AG09309 (cell line): ENCODE measurements at regions not wholly inside any gene's neighbourhood (a gene's known extent, or its start where the extent isn't known, plus 50 kb on each side); places are given as distances from the start of the nearest gene placed in this dataset.

ENCODE experiments used
- DNase-seq: peaks from one replicate; pipeline ENCODE4 v3.0.0-alpha.2; 2010; ENCODE audit warnings: low read depth
- H3K4me3 ChIP-seq: 2 replicates; pipeline ENCODE4 v1.5.1; 2011; ENCODE audit warnings: mild to moderate bottlenecking, low read depth, low read length, moderate library complexity; ENCODE audit not compliant: control insufficient read depth
- TF ChIP-seq, protein P1 (sequence below): IDR thresholded peaks from 2 replicates; pipeline ENCODE4 v1.5.1; 2011; ENCODE audit warnings: mild to moderate bottlenecking, low read depth, low read length, inconsistent platforms; ENCODE audit not compliant: insufficient read depth, control insufficient read depth; ENCODE audit errors: missing control alignments

DNA sequence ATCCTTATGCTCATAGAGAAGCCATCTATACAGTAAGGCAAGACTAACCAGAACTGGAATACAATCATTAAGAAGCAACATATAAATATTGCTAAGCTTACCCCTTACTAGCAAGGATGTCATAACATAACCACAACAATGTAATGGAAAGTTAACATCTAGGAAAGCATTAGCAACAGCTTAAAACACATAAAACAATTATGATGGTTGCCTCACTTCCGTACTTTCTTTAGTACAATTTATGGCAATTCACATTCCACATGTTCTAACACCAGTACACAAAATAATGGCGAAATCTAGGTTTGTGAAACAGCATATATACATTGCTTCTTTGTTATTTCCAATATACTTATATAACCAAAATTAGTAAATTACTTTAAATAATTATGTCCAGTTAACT lies 195.0 kb downstream of the AHR start:
- H3K4me3 ChIP-seq = no peak overlapping the region
- TF ChIP-seq, protein P1, sequence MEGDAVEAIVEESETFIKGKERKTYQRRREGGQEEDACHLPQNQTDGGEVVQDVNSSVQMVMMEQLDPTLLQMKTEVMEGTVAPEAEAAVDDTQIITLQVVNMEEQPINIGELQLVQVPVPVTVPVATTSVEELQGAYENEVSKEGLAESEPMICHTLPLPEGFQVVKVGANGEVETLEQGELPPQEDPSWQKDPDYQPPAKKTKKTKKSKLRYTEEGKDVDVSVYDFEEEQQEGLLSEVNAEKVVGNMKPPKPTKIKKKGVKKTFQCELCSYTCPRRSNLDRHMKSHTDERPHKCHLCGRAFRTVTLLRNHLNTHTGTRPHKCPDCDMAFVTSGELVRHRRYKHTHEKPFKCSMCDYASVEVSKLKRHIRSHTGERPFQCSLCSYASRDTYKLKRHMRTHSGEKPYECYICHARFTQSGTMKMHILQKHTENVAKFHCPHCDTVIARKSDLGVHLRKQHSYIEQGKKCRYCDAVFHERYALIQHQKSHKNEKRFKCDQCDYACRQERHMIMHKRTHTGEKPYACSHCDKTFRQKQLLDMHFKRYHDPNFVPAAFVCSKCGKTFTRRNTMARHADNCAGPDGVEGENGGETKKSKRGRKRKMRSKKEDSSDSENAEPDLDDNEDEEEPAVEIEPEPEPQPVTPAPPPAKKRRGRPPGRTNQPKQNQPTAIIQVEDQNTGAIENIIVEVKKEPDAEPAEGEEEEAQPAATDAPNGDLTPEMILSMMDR = no peak
- DNase-seq = no peak

DNA sequence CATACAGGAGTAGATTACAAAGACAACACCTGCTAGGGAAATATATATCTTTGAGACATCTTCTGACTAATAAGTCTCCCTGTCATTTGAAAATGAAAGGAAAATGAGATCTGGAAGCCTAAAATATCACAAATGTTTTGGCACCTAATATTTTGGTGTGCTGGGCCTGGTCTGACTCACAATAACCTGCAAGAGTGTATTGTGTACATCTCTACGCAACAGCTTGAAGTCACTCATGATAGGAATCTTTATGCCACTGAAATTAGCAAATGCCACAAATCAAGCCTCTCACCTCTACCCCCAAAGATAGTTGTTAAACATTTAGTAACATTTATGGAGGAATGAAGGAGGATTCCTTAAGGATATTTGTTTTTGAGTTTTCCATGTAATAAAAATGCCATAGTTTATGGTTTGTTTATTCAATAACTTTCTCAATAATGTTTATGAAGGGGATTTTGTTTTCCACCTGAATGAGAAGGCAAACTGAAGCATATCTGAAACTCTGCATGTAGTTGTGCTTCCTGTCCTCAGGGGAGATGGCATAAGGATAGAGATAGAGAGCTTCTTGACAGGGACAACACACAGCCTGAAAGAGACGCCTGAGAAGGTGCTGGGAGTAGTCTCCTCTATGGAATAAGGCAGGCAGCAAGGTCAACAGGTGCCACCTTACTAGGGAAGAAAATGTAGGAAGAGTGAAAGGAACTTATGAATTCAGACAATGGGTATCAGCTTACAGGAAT lies 197.4 kb downstream of the AHR start:
- DNase-seq = no peak
- no peak overlapping the region for H3K4me3 ChIP-seq
- TF ChIP-seq, protein P1 = no peak

DNA sequence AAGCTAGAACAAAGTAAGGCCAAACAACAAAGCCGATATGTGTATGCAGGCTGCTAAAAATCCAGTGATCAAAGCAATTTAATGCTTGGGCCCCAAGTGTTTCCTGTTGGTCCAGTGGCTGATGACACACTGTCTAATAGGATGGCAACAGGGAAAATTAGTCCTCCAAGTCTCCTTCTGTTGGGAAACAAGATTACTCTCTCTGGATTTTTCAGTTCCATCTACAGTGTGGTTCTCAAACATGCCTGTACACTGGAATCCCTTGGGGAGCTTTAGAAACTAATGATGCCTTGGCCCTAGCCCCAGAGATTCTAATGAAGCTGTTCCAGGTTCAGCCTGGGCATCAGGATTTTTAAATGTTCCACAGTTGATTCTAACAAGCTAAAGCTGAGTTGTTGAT lies 198.7 kb downstream of the AHR start:
- no peak for DNase-seq
- no peak overlapping the region for H3K4me3 ChIP-seq
- TF ChIP-seq, protein P1 = no peak

DNA sequence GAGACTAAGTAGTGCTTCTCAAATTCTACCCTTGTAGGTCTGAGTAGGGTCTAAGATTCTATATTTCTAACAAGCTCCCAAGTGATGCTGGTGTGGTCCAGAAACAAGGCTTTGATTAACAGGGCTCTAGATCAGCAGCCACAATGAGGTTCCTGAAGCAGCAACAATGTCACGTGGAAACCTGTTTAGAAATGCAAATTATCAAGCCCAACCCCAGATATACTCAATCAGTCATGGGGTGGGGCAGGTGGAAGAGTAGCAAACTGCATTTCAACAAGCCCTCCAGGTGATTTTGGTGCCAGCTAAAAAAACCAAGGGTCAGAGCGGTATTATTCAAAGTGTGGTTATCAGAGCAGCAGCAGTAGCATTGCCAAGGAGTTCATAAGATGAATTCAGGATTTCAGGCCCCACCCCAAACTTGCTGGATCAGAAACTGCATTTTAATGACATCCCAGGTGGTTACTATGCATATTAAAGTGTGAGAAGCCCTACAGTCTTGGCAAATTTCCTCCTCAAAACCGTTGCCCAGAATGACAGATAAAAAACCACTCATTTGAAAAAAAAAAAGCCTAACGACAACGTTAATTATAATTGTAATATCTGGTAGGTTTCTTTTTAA lies 199.2 kb downstream of the AHR start:
- H3K4me3 ChIP-seq = no peak overlapping the region
- TF ChIP-seq, protein P1 = no peak
- DNase-seq = no peak

DNA sequence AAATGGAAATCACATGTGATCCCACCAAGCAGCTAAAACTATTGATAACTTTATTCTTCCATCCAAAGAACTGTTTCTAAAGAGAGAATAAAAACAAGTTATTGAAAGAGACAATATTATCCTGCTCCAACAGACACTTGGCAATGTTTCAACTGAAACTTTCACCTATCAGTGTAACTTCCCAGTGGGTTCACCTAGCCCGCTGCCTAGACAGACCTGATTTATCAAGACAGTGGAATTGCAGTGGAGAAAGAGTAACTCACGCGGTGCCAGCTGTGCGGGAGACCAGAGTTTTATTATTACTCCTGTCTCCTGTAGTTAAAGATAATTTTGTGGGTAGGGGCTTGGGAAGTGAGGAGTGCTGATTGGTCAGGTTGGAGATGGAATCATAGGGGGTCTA lies 199.8 kb downstream of the AHR start:
- H3K4me3 ChIP-seq = no peak overlapping the region
- TF ChIP-seq, protein P1 = no peak
- DNase-seq = no peak

DNA sequence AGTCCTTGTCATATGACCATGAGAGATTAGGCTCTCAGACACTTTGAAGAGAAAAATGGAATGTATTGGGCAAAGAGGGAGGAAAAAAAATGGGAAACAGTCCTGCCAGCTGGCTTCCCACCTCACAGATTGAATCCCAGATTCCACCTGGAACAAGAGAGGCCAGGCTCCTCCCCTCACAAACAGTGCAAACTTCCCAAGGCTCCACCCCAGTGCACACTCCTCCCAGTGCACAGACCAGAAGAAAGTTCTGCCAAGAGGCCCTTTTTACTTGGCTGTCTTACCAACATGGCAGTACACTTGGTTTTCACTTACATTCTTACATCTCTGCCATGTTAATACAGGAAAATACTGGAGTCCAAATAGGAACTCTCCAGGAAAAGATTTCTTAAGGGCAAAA lies 202.3 kb downstream of the AHR start:
- H3K4me3 ChIP-seq = no peak overlapping the region
- TF ChIP-seq, protein P1 = no peak
- no peak for DNase-seq
